Panc1 (cell line): ENCODE measurements at regions not wholly inside any gene's neighbourhood (a gene's known extent, or its start where the extent isn't known, plus 50 kb on each side); places are given as distances from the start of the nearest gene placed in this dataset.

Experiments used
- ATAC-seq: fragments of 200-7000 bp; cut with Tn5 transposase; 2 replicates; pipeline ENCODE4 v1.9.1; 2020; ENCODE audit warnings: mild to moderate bottlenecking, moderate library complexity
- BruUV-seq: library from RNA; stranded (reverse); fragments of 400-500 nt; replicated peaks from 2 replicates; lab custom pipeline; 2021; lab: Mats Ljungman, UMichigan
- CTCF ChIA-PET: fragments of 300-600 bp; sonication (Branson Sonifier 250); formaldehyde crosslinking; loops from one replicate; lab custom pipeline; 2022; ENCODE audit warnings: antibody characterized with exemption; lab: Charles Lee
- POLR2A ChIA-PET: fragments of 300-600 bp; sonication (Branson Sonifier 250); formaldehyde crosslinking; loops from one replicate; lab custom pipeline; 2022; ENCODE audit warnings: antibody characterized with exemption; lab: Charles Lee
- DNase-seq: peaks from one replicate; pipeline ENCODE4 v3.0.0-alpha.2; 2010; ENCODE audit warnings: low read depth, low spot score
- H3K27ac ChIP-seq: 2 replicates; pipeline ENCODE4 v1.5.1; 2011; ENCODE audit warnings: mild to moderate bottlenecking, low read length, inconsistent platforms
- H3K27me3 ChIP-seq: fragments of 200-500 bp; sonication (Bioruptor generic); 2 replicates; pipeline ENCODE4 v1.6.0; 2014; ENCODE audit warnings: low read length, inconsistent platforms; ENCODE audit not compliant: control insufficient read depth, insufficient read depth
- H3K36me3 ChIP-seq: fragments of 200-500 bp; sonication (Bioruptor generic); 2 replicates; pipeline ENCODE4 v1.5.1; 2014; ENCODE audit warnings: inconsistent platforms, mild to moderate bottlenecking, low read length, moderate library complexity; ENCODE audit not compliant: control insufficient read depth, insufficient read depth
- H3K4me1 ChIP-seq: 2 replicates; pipeline ENCODE4 v1.5.1; 2011; ENCODE audit warnings: inconsistent platforms, mild to moderate bottlenecking, low read length, moderate library complexity; ENCODE audit not compliant: control insufficient read depth, insufficient read depth
- H3K4me3 ChIP-seq, 2 experiments: 2 replicates each; pipeline ENCODE4 v1.5.1; 2011 to 2012; ENCODE audit warnings: low read depth in 2 of 2, low read length in 2 of 2, mild to moderate bottlenecking in 2 of 2, inconsistent platforms in 1 of 2, moderate library complexity in 1 of 2
- H3K9me3 ChIP-seq: fragments of 200-500 bp; sonication (Bioruptor generic); 2 replicates; pipeline ENCODE4 v1.5.1; 2014; ENCODE audit warnings: low read depth, mild to moderate bottlenecking, inconsistent platforms, low read length, moderate library complexity; ENCODE audit not compliant: control insufficient read depth, insufficient read depth
- POLR2AphosphoS5 ChIP-seq: IDR thresholded peaks from 2 replicates; pipeline ENCODE4 v1.6.1; 2012; ENCODE audit warnings: mild to moderate bottlenecking, low read depth, low read length, moderate library complexity
- SIN3A ChIP-seq: IDR thresholded peaks from 2 replicates; pipeline ENCODE4 v1.6.1; 2012; ENCODE audit warnings: low read depth, mild to moderate bottlenecking, low read length, moderate library complexity, borderline replicate concordance; ENCODE audit not compliant: insufficient read depth
- TCF7L2 ChIP-seq: IDR thresholded peaks from 2 replicates; pipeline ENCODE4 v1.6.1; 2011; ENCODE audit warnings: mild to moderate bottlenecking, low read depth, low read length, inconsistent platforms
- in situ Hi-C: cut with HindIII; loops from 2 replicates; pipeline ENCODE4 v1.10.0; 2016; ENCODE audit warnings: low sequenced_read_pairs, low pct_unique_long_range_greater_than_20kb
- intact Hi-C: fragments of 100-400 bp; cut with micrococcal nuclease; formaldehyde crosslinking; loops from one replicate; pipeline ENCODE4 v1.10.0; 2022; ENCODE audit not compliant: unreplicated experiment
- TF ChIP-seq, protein P1 (sequence below), 2 experiments: IDR thresholded peaks; 2 replicates each; pipeline ENCODE4 v1.6.1; 2011 to 2012; ENCODE audit warnings: low read depth in 2 of 2, control low read depth in 1 of 2, low read length in 1 of 2, mild to moderate bottlenecking in 1 of 2, moderate library complexity in 1 of 2; ENCODE audit not compliant: insufficient read depth in 1 of 2
- TF ChIP-seq, protein P2 (sequence below): fragments of 450-650 bp; IDR thresholded peaks from 2 replicates; pipeline ENCODE4 v1.5.1; 2017; ENCODE audit warnings: mild to moderate bottlenecking

DNA sequence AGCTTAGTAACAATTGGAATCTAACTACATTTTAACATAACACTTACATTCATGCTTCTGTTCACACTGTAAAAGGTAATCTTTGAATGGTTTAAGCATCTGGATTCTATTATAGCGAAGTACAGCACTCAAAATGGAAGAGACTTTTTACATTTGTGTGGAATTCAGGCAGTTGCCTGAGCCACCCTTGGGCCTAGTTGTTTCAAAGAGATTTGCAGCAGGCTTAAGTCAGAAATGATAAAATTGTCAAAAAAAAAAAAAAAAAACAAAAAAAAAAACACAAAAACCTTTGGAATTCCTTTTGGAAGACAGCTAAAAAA is 199.9 kb downstream of the LYPLAL1 start:
- POLR2A ChIA-PET: no interaction called here
- in situ Hi-C loops: no loop called here

DNA sequence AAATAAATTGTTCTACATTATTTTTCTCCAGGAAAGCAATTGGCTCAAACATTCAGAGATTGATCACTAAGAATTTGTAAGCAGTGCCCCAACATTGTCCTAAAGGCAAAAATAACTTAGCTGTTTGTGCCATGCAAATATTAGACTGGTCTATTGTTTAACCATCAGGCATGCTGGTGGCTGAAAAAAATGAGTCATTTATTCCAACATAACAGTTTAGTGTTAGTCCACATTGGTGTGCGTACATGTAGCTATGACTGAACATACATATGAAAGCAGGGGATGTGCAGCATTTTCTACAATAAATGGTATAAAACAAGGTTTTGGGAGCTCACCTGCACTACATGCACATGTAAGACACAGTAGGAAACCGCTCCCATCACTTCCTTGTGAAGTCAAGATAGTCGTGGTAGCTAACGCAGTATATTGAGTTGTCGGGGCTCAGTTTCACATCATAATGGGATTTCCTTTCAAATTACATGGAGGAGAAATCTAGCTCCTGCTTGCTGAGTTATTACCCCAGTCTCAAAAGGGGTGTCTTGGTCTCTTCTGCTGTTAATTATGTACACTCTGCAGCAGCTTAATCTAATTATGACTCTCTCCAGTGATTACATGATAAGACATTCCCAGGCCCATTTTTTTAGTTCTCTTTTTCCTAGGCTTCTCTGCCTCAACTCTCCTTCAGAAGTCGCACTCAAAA is 199.4 kb downstream of the LYPLAL1 start:
- DNase-seq: no peak
- intact Hi-C loops: no loop called here

More for the DNA sequence above, 199.9 kb downstream of the LYPLAL1 start:
- Histone ChIP-seq H3K4me3 (no peak overlapping the region), H3K27ac (no peak overlapping the region), H3K36me3 (no peaks in the 10 kb centered on the region), H3K9me3 (no peaks in the 10 kb centered on the region), H3K27me3 (no peaks in the 10 kb centered on the region), H3K4me1 (no peaks in the 10 kb centered on the region)
- intact Hi-C loops: no loop called here
- ATAC-seq (no peak), DNase-seq (no peak)
- TF ChIP-seq TCF7L2: no peak
- TF ChIP-seq, protein P1, sequence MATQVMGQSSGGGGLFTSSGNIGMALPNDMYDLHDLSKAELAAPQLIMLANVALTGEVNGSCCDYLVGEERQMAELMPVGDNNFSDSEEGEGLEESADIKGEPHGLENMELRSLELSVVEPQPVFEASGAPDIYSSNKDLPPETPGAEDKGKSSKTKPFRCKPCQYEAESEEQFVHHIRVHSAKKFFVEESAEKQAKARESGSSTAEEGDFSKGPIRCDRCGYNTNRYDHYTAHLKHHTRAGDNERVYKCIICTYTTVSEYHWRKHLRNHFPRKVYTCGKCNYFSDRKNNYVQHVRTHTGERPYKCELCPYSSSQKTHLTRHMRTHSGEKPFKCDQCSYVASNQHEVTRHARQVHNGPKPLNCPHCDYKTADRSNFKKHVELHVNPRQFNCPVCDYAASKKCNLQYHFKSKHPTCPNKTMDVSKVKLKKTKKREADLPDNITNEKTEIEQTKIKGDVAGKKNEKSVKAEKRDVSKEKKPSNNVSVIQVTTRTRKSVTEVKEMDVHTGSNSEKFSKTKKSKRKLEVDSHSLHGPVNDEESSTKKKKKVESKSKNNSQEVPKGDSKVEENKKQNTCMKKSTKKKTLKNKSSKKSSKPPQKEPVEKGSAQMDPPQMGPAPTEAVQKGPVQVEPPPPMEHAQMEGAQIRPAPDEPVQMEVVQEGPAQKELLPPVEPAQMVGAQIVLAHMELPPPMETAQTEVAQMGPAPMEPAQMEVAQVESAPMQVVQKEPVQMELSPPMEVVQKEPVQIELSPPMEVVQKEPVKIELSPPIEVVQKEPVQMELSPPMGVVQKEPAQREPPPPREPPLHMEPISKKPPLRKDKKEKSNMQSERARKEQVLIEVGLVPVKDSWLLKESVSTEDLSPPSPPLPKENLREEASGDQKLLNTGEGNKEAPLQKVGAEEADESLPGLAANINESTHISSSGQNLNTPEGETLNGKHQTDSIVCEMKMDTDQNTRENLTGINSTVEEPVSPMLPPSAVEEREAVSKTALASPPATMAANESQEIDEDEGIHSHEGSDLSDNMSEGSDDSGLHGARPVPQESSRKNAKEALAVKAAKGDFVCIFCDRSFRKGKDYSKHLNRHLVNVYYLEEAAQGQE (IDR thresholded peaks at IDR 0.05; ENCODE audit: insufficient read depth in 1 of 2, low read depth in 2 of 2, low read length in 1 of 2): no peak
- no peak for TF ChIP-seq SIN3A
- TF ChIP-seq, protein P2, sequence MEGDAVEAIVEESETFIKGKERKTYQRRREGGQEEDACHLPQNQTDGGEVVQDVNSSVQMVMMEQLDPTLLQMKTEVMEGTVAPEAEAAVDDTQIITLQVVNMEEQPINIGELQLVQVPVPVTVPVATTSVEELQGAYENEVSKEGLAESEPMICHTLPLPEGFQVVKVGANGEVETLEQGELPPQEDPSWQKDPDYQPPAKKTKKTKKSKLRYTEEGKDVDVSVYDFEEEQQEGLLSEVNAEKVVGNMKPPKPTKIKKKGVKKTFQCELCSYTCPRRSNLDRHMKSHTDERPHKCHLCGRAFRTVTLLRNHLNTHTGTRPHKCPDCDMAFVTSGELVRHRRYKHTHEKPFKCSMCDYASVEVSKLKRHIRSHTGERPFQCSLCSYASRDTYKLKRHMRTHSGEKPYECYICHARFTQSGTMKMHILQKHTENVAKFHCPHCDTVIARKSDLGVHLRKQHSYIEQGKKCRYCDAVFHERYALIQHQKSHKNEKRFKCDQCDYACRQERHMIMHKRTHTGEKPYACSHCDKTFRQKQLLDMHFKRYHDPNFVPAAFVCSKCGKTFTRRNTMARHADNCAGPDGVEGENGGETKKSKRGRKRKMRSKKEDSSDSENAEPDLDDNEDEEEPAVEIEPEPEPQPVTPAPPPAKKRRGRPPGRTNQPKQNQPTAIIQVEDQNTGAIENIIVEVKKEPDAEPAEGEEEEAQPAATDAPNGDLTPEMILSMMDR: no peak
- no peak for TF ChIP-seq POLR2AphosphoS5
- CTCF ChIA-PET: no interaction called here
- no TSS peak for BruUV-seq

More for the DNA sequence above, 199.4 kb downstream of the LYPLAL1 start:
- H3K4me3 ChIP-seq: no peak overlapping the region
- BruUV-seq: no TSS peak
- in situ Hi-C loops: no loop called here
- no peaks in the 10 kb centered on the region for H3K36me3 ChIP-seq
- H3K27ac ChIP-seq: no peak overlapping the region
- ChIA-PET POLR2A (no interaction called here), CTCF (no interaction called here)
- ATAC-seq: no peak
- no peaks in the 10 kb centered on the region for H3K4me1 ChIP-seq
- TF ChIP-seq SIN3A (no peak), POLR2AphosphoS5 (no peak), TCF7L2 (no peak)
- TF ChIP-seq, protein P2: no peak
- TF ChIP-seq, protein P1 (IDR thresholded peaks at IDR 0.05; ENCODE audit: insufficient read depth in 1 of 2, low read depth in 2 of 2, low read length in 1 of 2): no peak
- no peaks in the 10 kb centered on the region for H3K27me3 ChIP-seq
- H3K9me3 ChIP-seq: no peaks in the 10 kb centered on the region
